Activated CD4-positive, alpha-beta T cell treated with anti-CD3 and anti-CD28 coated beads, Interleukin-2, Interleukin-4, amounts not matched to agents 100 ng/mL and 50 ng/mL, durations not matched to agents 16 hours and 8 hours (primary cell): ENCODE measurements at regions not wholly inside any gene's neighbourhood (a gene's known extent, or its start where the extent isn't known, plus 50 kb on each side); places are given as distances from the start of the nearest gene placed in this dataset.
"Not testable (repeated sequence)": the region's sequence is repeated elsewhere in the genome, so short reads cannot be mapped to it uniquely, and the experiment has no call there.

Experiments used
- DNase-seq: peaks from one replicate; pipeline ENCODE4 v3.0.0-alpha.2; 2020; ENCODE audit warnings: low spot score

GRCh38 chr4:186814535-186815070 lies 90.9 kb upstream of the FAT1 start:
- no peak for DNase-seq

GRCh38 chr4:186819342-186820086 lies 95.9 kb upstream of the FAT1 start:
- DNase-seq, result no peak

GRCh38 chr4:186820391-186820891 lies 96.8 kb upstream of the FAT1 start:
- DNase-seq, result no peak

GRCh38 chr4:186823989-186824388 lies 100.3 kb upstream of the FAT1 start:
- no peak for DNase-seq

GRCh38 chr4:186825069-186825468 lies 101.4 kb upstream of the FAT1 start:
- no peak for DNase-seq

GRCh38 chr4:186826006-186826405 lies 102.3 kb upstream of the FAT1 start:
- DNase-seq, result no peak

GRCh38 chr4:186826846-186827533 lies 103.3 kb upstream of the FAT1 start:
- DNase-seq, result no peak

GRCh38 chr4:186827534-186827897 lies 103.9 kb upstream of the FAT1 start:
- no peak for DNase-seq

GRCh38 chr4:186829097-186829496 lies 105.4 kb upstream of the FAT1 start:
- DNase-seq, result no peak

GRCh38 chr4:186829740-186830449 lies 106.2 kb upstream of the FAT1 start:
- no peak for DNase-seq

GRCh38 chr4:186831574-186831973 lies 107.9 kb upstream of the FAT1 start:
- DNase-seq, result no peak

GRCh38 chr4:186832906-186833305 lies 109.2 kb upstream of the FAT1 start:
- DNase-seq, result no peak

GRCh38 chr4:186837463-186837862 lies 113.8 kb upstream of the FAT1 start:
- DNase-seq, result not testable (repeated sequence)

- DNase-seq, result no peak
Observed at GRCh38 chr4:186838295-186838694, 114.6 kb upstream of the FAT1 start.

- DNase-seq, result no peak
Observed at GRCh38 chr4:186839122-186840037, 115.7 kb upstream of the FAT1 start.

- no peak for DNase-seq
Observed at GRCh38 chr4:186840222-186840701, 116.6 kb upstream of the FAT1 start.

GRCh38 chr4:186840771-186841301 lies 117.2 kb upstream of the FAT1 start:
- no peak for DNase-seq

- DNase-seq, result no peak
Observed at GRCh38 chr4:186844059-186844681, 120.5 kb upstream of the FAT1 start.

GRCh38 chr4:186845137-186845842 lies 121.6 kb upstream of the FAT1 start:
- no peak for DNase-seq

GRCh38 chr4:186846426-186846825 lies 122.8 kb upstream of the FAT1 start:
- no peak for DNase-seq
